SH-SY5Y (cell line): ENCODE measurements at regions not wholly inside any gene's neighbourhood (a gene's known extent, or its start where the extent isn't known, plus 50 kb on each side); places are given as distances from the start of the nearest gene placed in this dataset.

ENCODE experiments used
- GATA2 ChIP-seq: IDR thresholded peaks from 2 replicates; pipeline ENCODE4 v1.6.1; 2011; ENCODE audit warnings: mild to moderate bottlenecking, low read depth, low read length
- GATA3 ChIP-seq: IDR thresholded peaks from 2 replicates; pipeline ENCODE4 v1.6.1; 2011; ENCODE audit warnings: low read depth, mild to moderate bottlenecking, low read length, moderate library complexity

- TF ChIP-seq GATA2 (no peak), GATA3 (no peak)
Observed at GRCh38 chr2:16192416-16193216, 252.3 kb downstream of the MYCN start.
